ENCODE measurements at regions not wholly inside any gene's neighbourhood (a gene's known extent, or its start where the extent isn't known, plus 50 kb on each side); places are given as distances from the start of the nearest gene placed in this dataset.

- CTCF ChIA-PET (ENCODE audit: partially characterized antibody), result interaction anchor here (1.0 kb wide), 1 partner anchor 42 kb away, joined by 3 read pairs; no protein-coding TSS in a partner anchor
These were observed 121.2 kb upstream of the RBPJ start for GRCh38 chr4:26199596-26199995.

More at GRCh38 chr4:26199596-26199995, 121.2 kb upstream of the RBPJ start:
- Histone ChIP-seq H2AK5ac (ENCODE audit: low read depth, low read length) (no peak overlapping the region), H3K23ac (ENCODE audit: insufficient read length) (no peak overlapping the region), H4K91ac (replicated peaks; ENCODE audit: insufficient read length, low read length) (no peak overlapping the region), H3K9me3 (ENCODE audit: insufficient read depth in 2 of 2, low read depth in 1 of 2, low read length in 1 of 2) (no peaks in the 10 kb centered on the region), H3K27ac (ENCODE audit: low read depth, low read length) (no peak overlapping the region), H2BK5ac (ENCODE audit: low read depth, low read length) (no peak overlapping the region), H4K5ac (ENCODE audit: insufficient read length, low read depth, low read length) (no peak overlapping the region), H2BK12ac (ENCODE audit: low read depth, low read length) (no peak overlapping the region), H3K9ac (replicated peaks in 1 of 4; ENCODE audit: extremely low read depth in 1 of 4, low read depth in 3 of 4, low read length in 3 of 4) (no peak overlapping the region), H3K4me1 (replicated peaks in 1 of 4; ENCODE audit: control insufficient read depth in 3 of 4, insufficient read depth in 4 of 4, low read length in 3 of 4) (no peaks in the 10 kb centered on the region), H3K4me2 (ENCODE audit: insufficient read depth in 1 of 2, low read depth in 2 of 2, low read length in 2 of 2) (no peak overlapping the region), H4K20me1 (replicated peaks in 1 of 2; ENCODE audit: control insufficient read depth in 1 of 2, insufficient read depth in 2 of 2, low read length in 2 of 2) (no peaks in the 10 kb centered on the region), H2BK20ac (ENCODE audit: low read length) (no peak overlapping the region), H2BK120ac (replicated peaks; ENCODE audit: low read depth, low read length) (no peak overlapping the region), H3K27me3 (replicated peaks in 1 of 4; ENCODE audit: control insufficient read depth in 3 of 4, extremely low read depth in 1 of 4, insufficient read depth in 3 of 4, low read length in 3 of 4) (no peaks in the 10 kb centered on the region), H3K4me3 (ENCODE audit: extremely low read depth in 1 of 4, insufficient read depth in 2 of 4, low read depth in 3 of 4, low read length in 4 of 4) (no peak overlapping the region), H3K23me2 (ENCODE audit: low read depth, low read length) (no peaks in the 10 kb centered on the region), H3K4ac (replicated peaks; ENCODE audit: insufficient read length, low read depth, low read length) (no peak overlapping the region), H3K79me2 (ENCODE audit: control insufficient read depth in 1 of 2, insufficient read depth in 2 of 2, low read length in 2 of 2) (no peaks in the 10 kb centered on the region), H4K8ac (ENCODE audit: extremely low read depth, insufficient read depth, low read length) (no peak overlapping the region), H3K18ac (ENCODE audit: extremely low read depth, low read length) (no peak overlapping the region), H2AFZ (ENCODE audit: low read length) (no peak overlapping the region; the same call in 1 of the 2 replicates), H3K79me1 (ENCODE audit: low read depth, low read length) (no peaks in the 10 kb centered on the region), H3K36me3 (ENCODE audit: control insufficient read depth in 2 of 4, insufficient read depth in 4 of 4, low read length in 3 of 4) (no peaks in the 10 kb centered on the region), H2BK15ac (ENCODE audit: low read length) (no peak overlapping the region), H3K56ac (replicated peaks; ENCODE audit: insufficient read length, low read depth, low read length) (no peak overlapping the region), H3K14ac (ENCODE audit: insufficient read length) (no peak overlapping the region)
- 87% methylated on average over 5 of the region's 5 CpGs; no CpG with 5 or more reads in 1 of the 2 experiments for WGBS, 2 experiments (ENCODE audit: extremely low coverage in 1 of 2, insufficient coverage in 1 of 2, insufficient read length in 1 of 2, insufficient replicate concordance in 2 of 2, low coverage in 1 of 2, low lambda C conversion rate in 2 of 2, missing lambda C conversion rate in 1 of 2)
- DNase-seq (ENCODE audit: low read depth in 1 of 2, low spot score in 2 of 2) (no peak), FAIRE-seq (no peak)
- POLR2A ChIA-PET (ENCODE audit: partially characterized antibody), result no interaction called here
- TF ChIP-seq SP1 (IDR thresholded peaks at IDR 0.05; ENCODE audit: low read depth, low read length), result no peak
- TF ChIP-seq MAFK (IDR thresholded peaks at IDR 0.05; ENCODE audit: low read depth, low read length), result no peak
- TF ChIP-seq ATF3 (IDR thresholded peaks at IDR 0.05; ENCODE audit: insufficient read depth, low read depth, low read length), result no peak
- no peak for TF ChIP-seq SIRT6 (IDR thresholded peaks at IDR 0.05; ENCODE audit: low read length)
- no peak for TF ChIP-seq BCL11A (IDR thresholded peaks at IDR 0.05; ENCODE audit: low read depth in 2 of 2, low read length in 2 of 2)
- TF ChIP-seq SP2 (IDR thresholded peaks at IDR 0.05; ENCODE audit: low read length), result no peak
- TF ChIP-seq POU5F1 (IDR thresholded peaks at IDR 0.05; ENCODE audit: low read depth, low read length), result no peak
- TF ChIP-seq HDAC2 (IDR thresholded peaks at IDR 0.05; ENCODE audit: borderline replicate concordance in 1 of 2, low read depth in 2 of 2, low read length in 2 of 2), result no peak
- no peak for TF ChIP-seq ASH2L (IDR thresholded peaks at IDR 0.05; ENCODE audit: low read length)
- TF ChIP-seq RNF2 (IDR thresholded peaks at IDR 0.05; ENCODE audit: borderline replicate concordance, low read depth, low read length, missing control alignments, poor library complexity, severe bottlenecking), result no peak

All from H1 (cell line).